Caco-2 (cell line): ENCODE measurements at regions not wholly inside any gene's neighbourhood (a gene's known extent, or its start where the extent isn't known, plus 50 kb on each side); places are given as distances from the start of the nearest gene placed in this dataset.

ENCODE experiments used
- BruUV-seq: library from RNA; stranded (reverse); fragments of 400-500 nt; replicated peaks from 2 replicates; lab custom pipeline; 2021; lab: Mats Ljungman, UMichigan
- CTCF ChIA-PET: fragments of 300-600 bp; sonication (Branson Sonifier 250); formaldehyde crosslinking; loops from one replicate; lab custom pipeline; 2022; ENCODE audit warnings: antibody characterized with exemption; lab: Charles Lee
- POLR2A ChIA-PET: fragments of 300-600 bp; sonication (Branson Sonifier 250); formaldehyde crosslinking; loops from one replicate; lab custom pipeline; 2022; ENCODE audit warnings: antibody characterized with exemption; lab: Charles Lee
- DNase-seq, 2 experiments: peaks; one replicate each; pipeline versions ENCODE4 v3.0.0 to v3.0.0-alpha.2; 2020 to 2022
- H3K27me3 ChIP-seq: replicated peaks from 2 replicates; pipeline ENCODE4 v1.6.0; 2011; ENCODE audit warnings: low read length; ENCODE audit not compliant: control insufficient read depth, insufficient read depth
- H3K36me3 ChIP-seq: 2 replicates; pipeline ENCODE4 v1.5.1; 2011; ENCODE audit warnings: low read length; ENCODE audit not compliant: control insufficient read depth, insufficient read depth
- H3K4me1 ChIP-seq: fragments of 250-450 bp; sonication (Bioruptor Pico); 2 replicates; pipeline ENCODE4 v1.5.1; 2020; ENCODE audit warnings: mild to moderate bottlenecking
- H3K4me3 ChIP-seq: 2 replicates; pipeline ENCODE4 v1.5.1; 2011; ENCODE audit warnings: low read depth, mild to moderate bottlenecking, control low read depth, low read length
- H3K9me3 ChIP-seq: fragments of 250-450 bp; sonication (Bioruptor Pico); 2 replicates; pipeline ENCODE4 v1.5.1; 2020; ENCODE audit warnings: mild to moderate bottlenecking, moderate library complexity
- H3K27ac Mint-ChIP-seq: one replicate; pipeline ENCODE4 v1.8.0; 2022; ENCODE audit warnings: mixed read lengths; ENCODE audit not compliant: unreplicated experiment
- H3K27me3 Mint-ChIP-seq: one replicate; pipeline ENCODE4 v1.8.0; 2022; ENCODE audit warnings: mixed read lengths; ENCODE audit not compliant: insufficient read depth, unreplicated experiment
- H3K36me3 Mint-ChIP-seq: one replicate; pipeline ENCODE4 v1.8.0; 2022; ENCODE audit warnings: mild to moderate bottlenecking, mixed read lengths; ENCODE audit not compliant: insufficient read depth, unreplicated experiment
- H3K4me1 Mint-ChIP-seq: one replicate; pipeline ENCODE4 v1.8.0; 2022; ENCODE audit warnings: low read depth, mixed read lengths; ENCODE audit not compliant: unreplicated experiment
- H3K4me3 Mint-ChIP-seq: one replicate; pipeline ENCODE4 v1.8.0; 2022; ENCODE audit warnings: mild to moderate bottlenecking, moderate library complexity, mixed read lengths; ENCODE audit not compliant: unreplicated experiment
- H3K9me3 Mint-ChIP-seq: one replicate; pipeline ENCODE4 v1.8.0; 2022; ENCODE audit warnings: mixed read lengths; ENCODE audit not compliant: unreplicated experiment
- CTCF ChIP-seq, 2 experiments: fragments of 200-600 bp in 1 of 2; IDR thresholded peaks; 1 replicate in 1 of 2; 2 replicates in 1 of 2; pipeline versions ENCODE4 v1.5.1 to v1.8.0; 2011 to 2022; ENCODE audit warnings: antibody characterized with exemption in 1 of 2, control low read depth in 1 of 2, inconsistent platforms in 1 of 2, low read depth in 1 of 2, low read length in 1 of 2, mild to moderate bottlenecking in 1 of 2, moderate library complexity in 1 of 2; ENCODE audit not compliant: insufficient read depth in 1 of 2, severe bottlenecking in 1 of 2, unreplicated experiment in 1 of 2
- intact Hi-C: fragments of 100-400 bp; cut with micrococcal nuclease; formaldehyde crosslinking; loops from one replicate; pipeline ENCODE4 v1.10.0; 2022; ENCODE audit not compliant: unreplicated experiment

GRCh38 chr3:163538387-163538786 lies 1539.9 kb downstream of the SI start:
- intact Hi-C loops: no loop called here
- POLR2A ChIA-PET: no interaction called here
- Mint-ChIP-seq H3K27ac (no peak overlapping the region), H3K4me3 (no peak overlapping the region), H3K36me3 (no peaks in the 10 kb centered on the region), H3K9me3 (no peaks in the 10 kb centered on the region), H3K4me1 (no peaks in the 10 kb centered on the region), H3K27me3 (no peaks in the 10 kb centered on the region)
- H3K9me3 ChIP-seq: no peaks in the 10 kb centered on the region
- no peak for DNase-seq
- no peaks in the 10 kb centered on the region for H3K36me3 ChIP-seq
- no TSS peak for BruUV-seq
- CTCF ChIA-PET: no interaction called here
- H3K4me3 ChIP-seq: no peak overlapping the region
- no peak for TF ChIP-seq CTCF (IDR thresholded peaks at IDR 0.05; ENCODE audit: insufficient read depth in 1 of 2, low read depth in 1 of 2, low read length in 1 of 2, severe bottlenecking in 1 of 2, unreplicated experiment in 1 of 2)
- H3K27me3 ChIP-seq: no peaks in the 10 kb centered on the region
- no peaks in the 10 kb centered on the region for H3K4me1 ChIP-seq

- H3K9me3 ChIP-seq: no peaks in the 10 kb centered on the region
- ChIA-PET CTCF (no interaction called here), POLR2A (no interaction called here)
- H3K27me3 ChIP-seq: no peaks in the 10 kb centered on the region
- Mint-ChIP-seq H3K4me1 (no peaks in the 10 kb centered on the region), H3K4me3 (no peak overlapping the region), H3K27me3 (no peaks in the 10 kb centered on the region), H3K27ac (no peak overlapping the region), H3K36me3 (no peaks in the 10 kb centered on the region), H3K9me3 (no peaks in the 10 kb centered on the region)
- no peak for TF ChIP-seq CTCF (IDR thresholded peaks at IDR 0.05; ENCODE audit: insufficient read depth in 1 of 2, low read depth in 1 of 2, low read length in 1 of 2, severe bottlenecking in 1 of 2, unreplicated experiment in 1 of 2)
- H3K36me3 ChIP-seq: no peaks in the 10 kb centered on the region
- no peaks in the 10 kb centered on the region for H3K4me1 ChIP-seq
- no TSS peak for BruUV-seq
- intact Hi-C loops: no loop called here
- no peak for DNase-seq
- H3K4me3 ChIP-seq: no peak overlapping the region
Observed at GRCh38 chr3:163533381-163533780, 1544.9 kb downstream of the SI start.

GRCh38 chr3:163523375-163523774 lies 1554.9 kb downstream of the SI start:
- Mint-ChIP-seq H3K27me3 (no peaks in the 10 kb centered on the region), H3K36me3 (no peaks in the 10 kb centered on the region), H3K4me3 (no peak overlapping the region), H3K27ac (no peak overlapping the region), H3K4me1 (no peaks in the 10 kb centered on the region), H3K9me3 (no peaks in the 10 kb centered on the region)
- intact Hi-C loops: no loop called here
- BruUV-seq: no TSS peak
- CTCF ChIA-PET: no interaction called here
- POLR2A ChIA-PET: no interaction called here
- TF ChIP-seq CTCF (IDR thresholded peaks at IDR 0.05; ENCODE audit: insufficient read depth in 1 of 2, low read depth in 1 of 2, low read length in 1 of 2, severe bottlenecking in 1 of 2, unreplicated experiment in 1 of 2): no peak
- H3K4me1 ChIP-seq: no peaks in the 10 kb centered on the region
- no peak for DNase-seq
- H3K36me3 ChIP-seq: no peaks in the 10 kb centered on the region
- no peaks in the 10 kb centered on the region for H3K27me3 ChIP-seq
- no peaks in the 10 kb centered on the region for H3K9me3 ChIP-seq
- no peak overlapping the region for H3K4me3 ChIP-seq
